ENCODE measurements at regions not wholly inside any gene's neighbourhood (a gene's known extent, or its start where the extent isn't known, plus 50 kb on each side); places are given as distances from the start of the nearest gene placed in this dataset.

DNA sequence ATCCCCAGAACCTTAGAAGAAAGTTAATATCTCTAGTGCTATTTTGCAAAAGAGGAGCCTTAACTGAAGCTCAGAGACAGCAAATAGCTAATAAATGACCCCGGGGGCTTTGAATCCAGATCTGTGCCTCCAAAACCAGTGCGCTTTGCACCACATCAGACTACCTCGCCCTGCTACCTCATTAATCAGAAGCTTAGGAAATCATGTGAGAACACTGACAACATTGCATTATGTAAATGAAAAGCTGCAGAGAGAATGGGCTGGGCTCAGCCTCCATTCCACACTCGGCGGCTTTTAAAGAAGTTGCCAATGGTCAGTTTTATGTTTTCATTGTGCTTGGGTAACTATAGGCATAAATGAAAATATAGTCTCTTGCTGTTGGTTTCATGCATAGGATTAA lies 54.0 kb upstream of the STMND1 start:
- no peak for DNase-seq (ENCODE audit: low read depth in 2 of 3, low spot score in 2 of 3)

DNA sequence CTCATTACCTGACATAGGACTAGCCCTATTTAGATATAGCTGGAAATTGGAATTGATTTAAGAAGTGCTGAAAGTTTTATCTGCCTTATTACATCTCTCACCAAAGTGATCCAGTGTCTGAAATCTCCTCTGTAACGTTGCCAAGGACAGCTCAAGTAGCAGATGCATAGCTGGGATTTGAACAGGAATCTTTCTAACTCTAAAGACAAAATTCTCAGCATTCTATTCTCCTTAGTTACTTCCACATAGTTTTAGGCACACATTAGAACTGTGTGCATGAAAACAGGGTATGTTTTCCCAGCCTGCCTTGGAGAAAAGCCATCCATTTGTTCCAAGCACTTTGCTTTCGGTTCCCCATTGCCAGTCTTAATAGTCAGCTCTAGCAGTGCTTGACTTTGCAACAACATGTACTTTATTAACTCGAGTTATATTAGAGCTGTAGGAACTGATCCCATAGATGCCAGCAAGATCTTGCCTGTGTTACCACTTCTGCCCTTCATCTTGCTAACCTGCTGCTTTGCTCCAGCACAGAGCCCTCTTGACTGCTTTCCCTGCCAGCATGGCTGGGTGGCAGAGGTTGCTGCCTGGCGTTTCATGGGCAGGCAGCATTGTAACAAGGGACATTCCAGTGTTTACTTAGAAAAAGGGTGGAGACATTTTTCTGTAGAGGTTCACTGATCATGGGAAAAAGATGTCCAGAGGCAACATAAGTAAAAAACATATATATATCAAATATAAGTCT lies 56.1 kb upstream of the STMND1 start:
- no peak for DNase-seq (ENCODE audit: low read depth in 2 of 3, low spot score in 2 of 3)

DNA sequence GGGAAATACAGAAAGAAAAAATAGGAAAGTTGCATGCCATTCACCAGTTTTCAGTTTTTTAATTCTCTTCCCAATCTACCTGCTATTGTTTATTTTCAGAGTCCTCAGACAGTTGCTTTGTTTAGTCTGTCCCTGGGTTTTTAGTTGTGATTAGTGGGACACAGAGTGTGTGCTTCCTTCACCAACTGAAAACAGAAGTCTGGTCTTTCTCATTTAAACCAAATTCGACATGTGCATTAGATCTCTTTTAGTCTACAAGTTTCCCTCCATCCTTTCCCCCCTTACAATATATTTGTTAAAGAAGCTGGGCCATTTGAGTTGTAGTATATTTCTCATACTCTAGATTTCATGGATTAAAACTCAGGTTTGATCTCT lies 58.7 kb upstream of the STMND1 start:
- DNase-seq (ENCODE audit: low read depth in 2 of 3, low spot score in 2 of 3), result no peak

DNA sequence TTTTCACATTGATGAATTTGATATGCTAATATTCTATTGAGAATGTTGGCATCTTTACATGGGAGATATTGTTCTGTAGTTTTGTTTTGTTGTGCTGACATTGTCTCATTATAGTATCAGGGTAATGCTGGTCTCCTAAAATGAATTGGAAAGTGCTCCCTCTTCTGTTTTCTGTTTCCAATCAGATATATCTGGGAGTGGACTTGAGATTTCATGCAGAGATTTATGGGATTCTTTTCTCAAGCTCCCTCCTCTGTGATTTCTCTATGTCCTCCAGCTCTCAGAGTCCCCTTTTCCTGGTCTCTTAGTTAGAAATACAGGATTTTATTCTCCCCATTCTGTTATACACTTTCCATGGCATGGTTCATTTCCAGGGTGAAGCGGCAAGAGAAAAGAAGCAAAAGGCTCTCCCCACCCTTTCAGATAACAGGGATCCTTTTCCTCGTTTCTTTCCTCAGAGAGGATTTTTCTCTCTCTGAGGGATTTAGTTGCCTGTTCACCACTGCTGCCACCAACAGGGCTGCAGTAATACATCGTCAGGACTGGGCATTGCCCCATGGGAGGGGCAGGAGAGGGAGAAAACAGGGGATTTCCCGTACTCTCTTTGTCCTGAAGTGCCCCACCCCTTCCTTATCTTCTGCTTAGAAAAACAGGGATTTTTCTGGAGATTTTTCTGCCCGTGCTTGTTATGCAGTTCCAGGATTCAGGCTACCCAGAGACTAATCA lies 59.3 kb upstream of the STMND1 start:
- no peak for DNase-seq (ENCODE audit: low read depth in 2 of 3, low spot score in 2 of 3)

DNA sequence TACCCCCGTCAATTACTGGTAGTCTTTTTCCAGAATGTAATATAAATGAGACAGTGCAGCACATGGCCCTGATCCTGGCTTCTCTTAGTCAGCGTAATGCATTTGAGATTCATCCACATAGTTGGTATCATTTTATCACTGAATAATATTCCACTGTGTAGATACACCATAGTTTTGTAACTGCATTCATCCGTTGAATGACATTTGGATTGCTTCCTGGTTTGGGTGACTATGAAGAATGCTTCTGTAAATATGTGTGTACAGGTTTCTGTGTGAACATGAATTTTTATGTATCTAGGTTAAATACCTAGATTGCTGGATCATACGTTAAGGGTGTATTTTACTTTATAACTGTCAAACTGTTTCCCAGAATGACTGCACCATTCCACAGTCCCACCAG lies 62.6 kb upstream of the STMND1 start:
- DNase-seq (ENCODE audit: low read depth in 2 of 3, low spot score in 2 of 3), result no peak

DNA sequence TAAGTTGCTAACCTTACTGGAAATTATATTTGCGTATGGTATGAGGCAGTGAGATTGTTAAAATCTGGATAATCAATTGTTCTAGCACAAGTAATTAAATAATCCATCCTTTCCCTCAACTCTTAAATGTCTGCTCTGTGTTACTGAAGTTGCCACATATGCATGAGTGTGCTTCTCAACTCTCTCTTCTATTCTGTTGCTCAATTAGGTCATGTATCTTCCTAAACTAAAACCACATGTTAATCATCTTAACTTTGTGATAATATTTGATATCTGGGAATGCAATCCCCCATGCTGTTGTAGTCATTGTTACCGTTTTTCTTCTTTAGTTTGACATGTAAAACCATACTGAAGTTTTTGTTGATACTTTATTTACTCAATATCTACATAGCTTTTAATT lies 63.5 kb upstream of the STMND1 start:
- DNase-seq (ENCODE audit: low read depth in 2 of 3, low spot score in 2 of 3), result no peak

DNA sequence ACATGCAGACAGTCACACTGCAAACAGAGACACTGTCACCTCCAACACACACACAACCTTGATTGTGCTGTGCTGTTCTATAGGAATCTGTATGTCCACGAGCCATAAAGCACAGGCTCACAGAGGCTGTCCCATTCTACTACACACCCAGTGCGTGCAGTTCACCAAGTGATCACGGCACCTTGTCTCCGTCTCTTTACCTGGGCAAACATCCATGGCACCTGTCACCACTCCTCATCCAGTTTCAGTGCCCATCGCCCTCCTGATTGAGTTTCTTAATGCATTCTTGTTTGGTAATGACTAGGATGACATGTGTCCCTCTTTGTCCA lies 65.8 kb upstream of the STMND1 start:
- DNase-seq (ENCODE audit: low read depth in 2 of 3, low spot score in 2 of 3), result no peak

DNA sequence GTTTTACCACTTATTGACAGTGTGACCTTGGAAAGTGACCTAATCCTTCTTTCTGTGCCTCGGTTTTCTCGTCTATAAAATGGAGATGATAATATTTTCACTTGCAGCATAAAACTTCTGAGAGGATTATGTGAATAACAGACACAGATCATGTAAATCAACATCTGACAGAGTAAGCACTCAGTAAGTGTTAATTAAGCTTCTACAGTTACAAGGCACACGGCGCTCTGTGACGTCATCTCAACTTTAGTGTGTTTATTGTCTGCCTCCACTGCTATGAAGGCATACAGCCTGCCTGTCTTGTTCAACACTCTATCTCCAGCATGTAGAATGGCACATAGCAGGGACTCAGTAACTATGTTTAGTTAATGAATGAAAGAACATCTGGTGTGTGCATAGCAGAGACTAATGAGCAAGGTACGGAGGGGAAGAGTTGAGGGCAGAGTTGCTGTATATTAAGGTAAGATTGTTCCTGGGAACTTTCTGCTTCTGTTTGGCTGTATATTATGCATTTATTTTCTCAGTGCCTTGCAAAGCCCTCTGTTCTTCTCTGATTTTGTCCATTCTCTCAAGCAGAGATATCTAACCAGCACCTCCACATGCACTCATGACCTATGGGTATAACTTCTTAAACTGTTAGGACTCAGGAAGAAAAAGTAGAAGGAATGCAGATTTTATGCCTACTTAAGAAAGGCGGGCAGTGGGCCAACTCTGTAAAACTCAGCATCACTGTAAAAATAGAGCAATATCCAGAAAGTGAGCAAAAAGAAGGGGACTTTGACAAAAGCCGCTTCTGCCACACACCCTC lies 66.4 kb upstream of the STMND1 start:
- no peak for DNase-seq (ENCODE audit: low read depth in 2 of 3, low spot score in 2 of 3)

DNA sequence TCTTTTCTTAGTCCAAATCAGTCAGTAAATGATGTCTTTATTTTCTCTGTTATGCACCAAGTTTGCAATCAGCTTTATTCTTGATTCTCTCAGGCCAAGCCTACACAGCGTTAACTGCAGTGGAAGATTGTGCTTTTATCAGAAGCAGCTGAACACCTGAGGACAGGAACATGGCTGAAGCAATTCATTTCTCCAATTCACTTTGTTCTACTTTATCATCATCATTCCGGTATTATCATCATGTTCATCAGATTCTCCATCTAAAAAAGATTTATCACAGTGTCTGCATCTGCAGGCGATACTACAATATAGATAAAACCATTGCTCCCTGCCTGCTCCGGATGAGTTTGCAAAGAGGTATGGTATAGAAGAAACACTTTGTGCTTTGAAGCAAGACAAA lies 68.1 kb upstream of the STMND1 start:
- no peak for DNase-seq (ENCODE audit: low read depth in 2 of 3, low spot score in 2 of 3)

DNA sequence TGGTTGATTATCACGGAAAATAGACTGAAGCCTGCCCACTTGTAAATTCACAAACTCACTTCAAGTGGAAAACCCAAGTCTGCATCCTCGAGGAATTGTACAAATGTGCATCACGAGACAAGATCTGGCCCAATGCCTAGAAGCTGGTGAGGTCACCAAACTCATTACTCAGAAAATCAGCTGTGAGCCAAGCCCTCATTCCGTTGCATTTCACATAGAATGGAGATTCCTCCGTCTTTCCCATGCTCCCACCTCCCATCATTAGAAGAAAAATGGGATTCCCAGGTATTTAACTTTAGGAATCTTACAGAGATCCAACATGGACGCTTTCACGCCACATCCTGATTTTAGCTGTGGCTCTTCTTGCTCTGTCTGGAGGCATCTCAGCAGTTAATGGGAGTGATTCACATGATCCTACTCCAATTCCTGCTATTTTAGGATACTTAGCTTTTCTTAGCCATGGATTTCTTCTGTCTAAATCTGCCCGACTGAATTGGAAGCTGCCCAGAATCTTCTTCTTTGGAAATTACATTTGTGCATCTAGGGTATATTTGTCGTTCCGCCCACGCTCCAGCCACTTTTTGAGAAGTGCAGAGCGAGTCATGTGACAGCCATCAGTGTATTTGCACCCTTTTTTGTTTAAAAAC lies 68.7 kb upstream of the STMND1 start:
- no peak for DNase-seq (ENCODE audit: low read depth in 2 of 3, low spot score in 2 of 3)

DNA sequence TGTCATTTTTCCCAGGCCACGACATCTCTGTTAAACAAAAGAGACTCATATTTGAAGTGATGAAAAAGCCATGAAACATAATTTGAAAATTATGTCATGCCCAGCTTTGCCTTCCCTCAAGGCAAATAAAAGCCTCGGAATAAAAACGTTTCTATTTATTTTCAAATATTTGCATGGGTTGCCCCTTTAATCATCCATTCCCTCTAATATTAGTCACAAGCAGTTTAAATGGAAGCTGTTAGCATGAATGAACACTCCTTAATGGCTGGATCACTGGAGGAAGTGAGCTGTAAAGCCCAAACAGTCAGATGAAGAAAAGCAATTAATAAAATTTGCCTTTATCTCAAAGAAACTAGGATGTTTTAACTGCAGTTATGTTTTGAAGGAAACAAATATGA lies 69.3 kb upstream of the STMND1 start:
- no peak for DNase-seq (ENCODE audit: low read depth in 2 of 3, low spot score in 2 of 3)

DNA sequence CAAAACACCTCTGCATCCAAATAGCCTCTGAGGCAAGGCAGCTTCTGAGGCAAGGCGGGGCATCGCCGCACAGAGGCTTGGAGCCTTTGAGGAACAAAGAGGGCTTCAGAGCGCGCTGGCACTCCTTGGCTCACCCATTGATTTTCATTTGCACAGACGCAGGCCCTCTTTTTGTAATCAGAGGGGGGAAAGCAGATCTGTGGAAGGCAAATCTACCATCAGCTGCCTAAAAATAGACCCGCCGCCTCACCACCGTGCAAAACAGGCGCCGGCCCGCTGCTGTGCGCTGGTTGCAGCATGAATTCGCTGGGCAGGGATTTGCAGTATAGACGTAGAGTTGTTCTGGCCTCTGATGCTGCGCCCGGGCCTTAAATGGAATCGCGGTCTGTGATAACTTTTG lies 69.9 kb upstream of the STMND1 start:
- no peak for DNase-seq (ENCODE audit: low read depth in 2 of 3, low spot score in 2 of 3)

DNA sequence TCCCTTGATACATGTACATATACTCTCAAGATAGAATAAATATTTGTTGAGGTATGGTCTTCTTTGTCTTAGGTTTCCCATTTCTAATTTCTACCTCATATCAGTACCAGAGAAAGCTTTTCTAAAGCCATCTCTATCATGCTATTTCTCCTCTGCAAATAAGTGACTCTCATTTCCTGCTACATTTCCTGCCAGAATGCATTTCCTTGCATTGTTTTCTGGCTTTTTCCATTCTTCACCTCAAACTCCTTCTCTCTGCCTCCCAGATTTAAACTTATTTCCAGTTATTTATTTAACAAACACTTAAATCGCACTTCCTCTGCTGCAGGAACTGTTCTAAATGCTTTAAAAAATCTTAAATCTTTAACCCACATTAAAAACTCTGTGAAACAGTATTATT lies 74.4 kb upstream of the STMND1 start:
- no peak for DNase-seq (ENCODE audit: low read depth in 2 of 3, low spot score in 2 of 3)

DNA sequence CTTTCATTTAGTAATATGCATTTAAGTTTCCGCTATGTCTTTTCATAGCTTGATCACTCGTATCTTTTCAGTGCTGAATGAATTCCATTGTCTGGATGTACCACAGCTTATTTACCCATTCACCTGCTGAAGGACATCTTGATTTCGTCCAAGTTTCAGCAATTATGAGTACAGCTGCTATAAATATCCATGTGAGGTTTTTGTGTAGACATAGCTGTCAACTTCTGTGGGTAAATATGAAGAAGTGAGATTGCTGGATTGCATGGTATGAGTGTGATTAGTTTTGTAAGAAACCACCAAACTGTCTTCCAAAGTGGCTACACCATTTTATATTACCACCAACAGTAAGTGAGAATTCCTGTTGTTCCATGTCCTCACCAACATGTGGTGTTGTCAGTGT lies 79.2 kb upstream of the STMND1 start:
- no peak for DNase-seq (ENCODE audit: low read depth in 2 of 3, low spot score in 2 of 3)

DNA sequence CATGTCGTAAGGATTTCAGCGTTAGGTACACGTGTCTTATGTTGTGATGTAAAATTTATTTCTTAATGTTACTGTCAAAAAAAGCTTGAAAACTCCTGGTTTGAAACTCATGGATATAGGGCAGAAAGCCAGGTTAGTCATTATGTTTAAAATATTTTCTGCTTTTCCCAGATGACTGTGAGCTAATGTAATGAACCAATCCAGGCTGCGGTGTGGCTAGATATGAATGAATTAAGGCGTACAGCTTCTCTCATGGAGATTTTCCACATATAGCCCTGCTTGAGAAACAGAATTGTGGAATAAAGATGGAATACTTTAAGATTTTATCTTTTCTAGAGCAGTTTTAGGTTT lies 80.3 kb upstream of the STMND1 start:
- DNase-seq (ENCODE audit: low read depth in 2 of 3, low spot score in 2 of 3), result no peak

DNA sequence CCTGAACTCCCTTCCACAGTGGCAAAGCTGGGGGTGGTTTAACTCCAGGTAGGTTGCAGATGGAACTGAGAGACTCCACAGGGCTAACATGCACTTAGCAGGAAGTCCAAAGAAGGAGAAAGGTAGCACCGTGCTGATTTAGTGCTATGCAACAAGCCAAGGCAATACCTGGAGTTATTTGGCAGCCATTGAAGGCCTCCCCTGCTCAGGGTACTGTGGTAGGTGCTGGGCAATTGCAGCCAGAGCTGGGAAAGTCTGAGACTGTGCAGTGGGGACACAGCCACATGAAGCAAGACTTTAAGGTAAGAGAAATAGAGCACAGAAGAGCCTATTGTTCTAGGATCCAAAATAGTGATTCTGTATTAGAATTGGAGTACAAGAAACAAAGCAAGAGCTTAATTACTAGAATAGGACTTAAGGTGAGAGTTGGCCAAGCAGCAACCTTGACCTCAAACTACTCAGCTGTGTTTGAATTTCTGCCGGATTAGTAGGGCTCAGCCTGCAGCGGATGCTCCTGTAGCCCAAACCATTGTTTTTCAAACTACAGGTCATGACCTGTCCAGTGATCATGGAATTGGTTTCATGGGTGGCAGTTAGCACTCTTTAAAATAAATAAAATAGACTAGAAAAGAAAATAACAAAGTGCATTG lies 80.8 kb upstream of the STMND1 start:
- DNase-seq (ENCODE audit: low read depth in 2 of 3, low spot score in 2 of 3), result no peak

DNA sequence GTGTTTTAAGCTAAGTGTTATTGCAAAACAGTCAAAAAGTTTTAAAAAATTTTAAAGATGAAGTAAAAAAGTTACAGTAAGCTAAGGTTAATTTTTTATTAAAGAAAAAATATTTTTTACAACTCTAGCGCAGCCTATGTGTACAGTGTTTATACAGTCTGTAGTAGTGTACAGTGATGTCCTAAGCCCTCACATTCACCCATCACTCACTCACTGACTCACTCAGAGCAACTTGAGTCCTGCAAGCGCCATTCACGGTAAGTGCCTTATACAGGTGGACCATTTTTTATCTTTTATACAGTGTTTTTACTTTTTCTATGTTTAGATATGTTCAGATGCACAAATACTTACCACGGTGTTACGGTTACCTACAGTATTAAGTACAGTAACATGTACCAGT lies 83.4 kb upstream of the STMND1 start:
- DNase-seq (ENCODE audit: low read depth in 2 of 3, low spot score in 2 of 3), result no peak

DNA sequence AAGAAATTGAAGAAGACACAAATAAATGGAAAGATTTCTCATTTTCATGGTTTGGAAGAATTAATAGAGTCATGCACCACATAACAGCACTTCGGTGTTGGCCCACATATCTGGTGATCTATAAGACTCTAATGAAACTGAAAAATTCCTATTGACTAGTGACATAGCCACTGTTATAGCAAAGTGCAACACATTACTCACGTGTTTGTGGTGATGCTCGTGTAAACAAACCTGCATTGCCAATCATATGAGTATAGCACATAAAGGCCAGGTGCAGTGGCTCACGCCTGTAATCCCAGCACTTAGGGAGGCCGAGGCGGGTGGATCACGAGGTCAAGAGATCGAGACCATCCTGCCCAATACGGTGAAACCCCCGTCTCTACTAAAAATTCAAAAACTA lies 84.4 kb upstream of the STMND1 start:
- no peak for DNase-seq (ENCODE audit: low read depth in 2 of 3, low spot score in 2 of 3)

DNA sequence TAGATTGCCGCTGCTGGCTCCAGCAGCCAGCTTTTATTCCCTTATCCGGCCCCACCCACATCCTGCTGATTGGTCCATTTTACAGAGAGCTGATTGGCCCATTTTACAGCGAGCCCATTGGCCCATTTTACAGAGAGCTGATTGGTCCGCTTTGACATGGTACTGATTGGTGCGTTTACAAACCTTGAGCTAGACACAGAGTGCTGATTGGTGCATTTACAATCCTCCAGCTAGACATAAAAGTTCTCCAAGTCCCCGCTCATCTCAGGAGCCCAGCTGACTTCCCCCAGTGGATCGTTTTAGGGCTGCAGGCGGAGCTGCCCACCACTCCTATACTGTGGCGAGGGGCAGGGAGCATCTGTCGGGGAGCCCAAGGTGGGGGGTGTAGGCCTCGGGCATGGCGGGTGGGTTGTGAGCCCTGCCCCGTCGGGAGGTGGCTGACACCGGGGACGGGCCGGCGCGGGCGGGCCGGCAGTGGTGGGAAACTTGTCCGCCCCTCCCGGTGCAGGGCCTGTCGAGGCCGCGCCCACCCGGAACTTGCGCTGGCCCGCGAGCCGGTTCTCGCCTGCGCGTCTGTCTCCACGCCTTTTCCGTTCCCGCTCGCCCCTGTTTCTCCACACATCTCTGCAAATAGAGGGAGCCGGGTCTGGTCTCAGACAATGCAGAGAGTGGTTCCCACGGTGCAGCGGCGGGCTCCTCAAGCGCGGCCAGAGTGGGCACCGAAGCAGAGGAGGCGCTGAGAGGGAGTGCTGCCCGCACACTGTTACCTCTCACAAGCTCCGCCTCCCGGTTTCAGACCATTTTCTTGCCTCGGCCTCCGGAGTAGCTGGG lies 86.1 kb upstream of the STMND1 start:
- peak in 2 of 3 experiments; percentile 2 to 13 for DNase-seq (ENCODE audit: low read depth in 2 of 3, low spot score in 2 of 3)

DNA sequence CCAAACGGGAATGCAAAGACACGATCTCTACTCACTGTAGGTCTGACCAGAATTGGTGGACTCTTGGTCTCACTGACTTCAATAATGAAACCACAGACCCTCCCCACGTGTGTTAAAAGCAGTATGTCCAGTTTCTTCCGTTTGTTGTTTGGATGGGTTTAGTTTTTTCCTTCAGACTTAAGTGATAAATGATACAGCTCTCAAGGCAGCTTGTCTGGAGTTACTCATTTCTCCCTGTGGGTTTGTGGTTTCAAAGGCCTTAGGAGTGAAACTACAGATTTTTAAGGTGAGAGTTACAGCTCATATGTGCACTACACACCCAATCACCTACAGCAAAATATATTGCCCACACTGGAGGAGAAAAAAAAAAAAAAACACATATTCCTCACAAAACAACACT lies 86.7 kb upstream of the STMND1 start:
- peak in 1 of 3 experiments; percentile 10 for DNase-seq (ENCODE audit: low read depth in 2 of 3, low spot score in 2 of 3)

DNA sequence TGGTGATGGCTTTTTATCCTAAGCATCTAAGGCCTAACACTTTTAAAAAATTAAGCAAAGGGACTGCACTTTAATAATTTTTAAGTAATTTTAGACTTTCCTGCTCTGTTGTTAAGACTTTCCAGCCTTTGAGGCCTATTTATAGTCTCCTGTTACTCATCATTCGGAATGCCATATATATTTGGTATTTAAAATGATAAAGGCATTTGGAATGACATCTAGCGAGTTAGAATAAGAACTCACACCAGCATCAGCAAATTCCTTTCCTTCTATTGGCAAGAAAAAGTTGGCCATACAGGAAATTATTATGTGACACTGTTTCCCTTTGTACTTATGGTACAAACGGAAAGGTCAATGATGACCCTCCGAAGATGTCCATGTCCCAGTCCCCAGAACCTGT lies 88.1 kb upstream of the STMND1 start:
- no peak for DNase-seq (ENCODE audit: low read depth in 2 of 3, low spot score in 2 of 3)

Measured in activated CD8-positive, alpha-beta memory T cell treated with anti-CD3 and anti-CD28 coated beads for 48 hours (primary cell).